TTC549 (cell line): ENCODE measurements at regions not wholly inside any gene's neighbourhood (a gene's known extent, or its start where the extent isn't known, plus 50 kb on each side); places are given as distances from the start of the nearest gene placed in this dataset.

Source experiments
- FAIRE-seq: peaks from 2 replicates; lab custom pipeline; 2012; peaks lifted over from hg19 to GRCh38; lab: Jason Lieb, UNC

DNA sequence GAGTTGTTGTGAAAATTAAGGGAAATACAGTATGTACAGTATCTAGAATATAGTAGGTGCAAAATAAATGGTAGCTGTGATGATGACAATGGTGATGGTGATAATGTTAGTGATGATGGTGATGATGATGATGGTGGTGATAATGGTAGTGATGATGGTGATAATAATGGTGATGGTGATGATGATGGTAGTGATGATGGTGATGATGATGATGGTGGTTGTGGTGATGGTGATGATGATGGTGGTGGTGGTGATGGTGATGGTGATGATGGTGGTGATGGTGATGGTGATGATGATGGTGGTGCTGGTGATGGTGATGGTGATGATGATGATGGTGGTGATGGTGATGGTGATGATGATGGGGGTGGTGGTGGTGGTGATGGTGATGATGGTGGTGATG lies 91.3 kb upstream of the FOXF1 start:
- FAIRE-seq, result no peak

DNA sequence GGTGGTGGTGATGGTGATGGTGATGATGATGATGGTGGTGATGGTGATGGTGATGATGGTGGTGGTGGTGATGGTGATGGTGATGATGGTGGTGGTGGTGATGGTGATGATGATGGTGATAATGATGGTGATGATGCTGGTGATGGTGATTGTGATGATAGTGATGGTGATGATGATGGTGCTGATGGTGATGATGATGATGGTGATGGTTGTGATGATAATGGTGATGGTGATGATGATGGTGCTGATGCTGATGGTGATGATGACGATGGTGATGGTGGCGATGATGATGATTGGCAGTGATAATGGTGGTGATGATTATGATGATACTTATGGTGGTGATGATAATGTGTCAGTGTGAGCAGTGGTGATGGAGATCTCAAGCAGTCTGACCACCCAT lies 90.8 kb upstream of the FOXF1 start:
- no peak for FAIRE-seq

DNA sequence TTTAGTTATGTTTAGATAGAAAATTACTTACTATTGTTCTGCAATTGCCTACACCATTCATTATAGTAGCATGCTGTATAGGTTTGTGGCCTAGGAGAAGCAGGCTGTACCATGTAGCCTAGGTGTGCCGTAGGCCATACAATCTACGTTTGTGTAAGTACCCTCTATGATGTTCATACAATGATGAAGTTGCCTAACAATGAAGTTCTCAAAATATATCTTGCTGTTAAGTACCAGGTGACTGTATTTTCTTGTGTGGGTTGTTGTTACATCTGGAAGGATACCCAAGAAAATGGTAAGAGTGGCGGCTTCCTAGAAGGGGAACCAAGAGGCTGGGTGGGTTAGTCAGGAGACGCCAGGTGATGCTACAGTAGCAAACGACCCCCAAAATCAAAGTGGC lies 88.3 kb upstream of the FOXF1 start:
- FAIRE-seq, result no peak

DNA sequence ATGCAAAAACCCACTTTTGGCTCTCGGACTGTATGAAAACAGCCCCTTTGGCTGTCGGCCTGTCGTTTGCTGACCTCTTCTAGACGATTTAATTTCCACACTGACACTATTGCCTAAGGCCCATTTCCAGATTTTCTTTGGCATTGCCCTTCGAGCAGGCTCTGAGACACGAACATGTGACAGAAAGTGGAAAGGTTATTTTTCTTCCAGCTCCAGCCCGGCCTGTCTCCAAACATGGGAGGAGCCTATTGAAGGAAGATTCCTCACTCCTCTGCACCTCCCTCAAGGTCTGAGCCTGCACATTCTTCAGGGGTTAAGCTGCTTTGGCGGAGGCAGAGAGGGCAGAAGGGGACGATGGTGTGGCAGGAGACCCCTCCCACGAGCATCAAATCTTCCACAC lies 85.9 kb upstream of the FOXF1 start:
- no peak for FAIRE-seq

DNA sequence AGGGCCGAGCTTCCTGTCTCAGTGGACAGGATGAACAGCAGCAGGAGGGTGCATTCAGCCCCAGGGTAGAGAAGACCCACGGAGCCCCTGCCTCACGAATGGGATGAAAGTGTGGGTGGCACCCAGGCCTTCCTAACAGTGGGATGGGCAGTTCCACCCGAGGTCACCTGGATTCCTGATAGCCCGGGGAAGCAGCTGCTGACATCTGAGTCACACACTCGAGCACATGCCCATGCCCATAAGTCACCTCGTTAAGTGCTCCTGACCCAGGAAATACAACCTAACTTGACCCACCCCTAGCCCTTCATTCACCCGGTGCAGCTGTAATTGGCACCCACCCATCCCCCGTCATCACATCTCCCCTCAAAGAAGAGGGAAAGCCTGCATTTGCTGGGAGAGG lies 85.3 kb upstream of the FOXF1 start:
- no peak for FAIRE-seq

DNA sequence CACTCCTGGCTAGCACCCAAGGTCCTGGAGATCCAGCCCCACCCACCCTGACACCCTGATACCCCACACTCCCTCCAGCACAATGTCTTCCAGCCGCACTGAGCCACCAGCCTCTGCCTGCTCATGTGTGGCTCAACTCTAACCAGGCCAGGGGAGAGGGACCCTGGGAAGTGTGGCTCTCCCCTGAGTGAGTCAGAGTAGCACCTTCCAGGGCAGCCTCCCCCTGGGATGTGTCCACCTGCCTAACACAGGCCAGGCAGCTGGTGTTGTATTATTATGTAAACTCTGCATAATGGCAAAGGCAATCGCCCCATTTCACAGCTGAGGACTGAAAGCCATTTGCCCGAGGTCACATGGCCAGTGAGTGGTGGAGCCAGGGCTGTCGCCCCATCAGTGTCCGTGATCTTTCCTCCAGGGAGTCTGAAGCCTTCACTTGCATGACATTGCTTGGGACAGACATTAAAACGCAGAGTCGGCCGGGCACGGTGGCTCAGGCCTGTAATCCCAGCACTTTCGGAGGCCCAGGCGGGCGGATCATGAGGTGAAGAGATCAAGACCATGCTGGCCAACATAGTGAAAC lies 84.2 kb upstream of the FOXF1 start:
- FAIRE-seq, result no peak

DNA sequence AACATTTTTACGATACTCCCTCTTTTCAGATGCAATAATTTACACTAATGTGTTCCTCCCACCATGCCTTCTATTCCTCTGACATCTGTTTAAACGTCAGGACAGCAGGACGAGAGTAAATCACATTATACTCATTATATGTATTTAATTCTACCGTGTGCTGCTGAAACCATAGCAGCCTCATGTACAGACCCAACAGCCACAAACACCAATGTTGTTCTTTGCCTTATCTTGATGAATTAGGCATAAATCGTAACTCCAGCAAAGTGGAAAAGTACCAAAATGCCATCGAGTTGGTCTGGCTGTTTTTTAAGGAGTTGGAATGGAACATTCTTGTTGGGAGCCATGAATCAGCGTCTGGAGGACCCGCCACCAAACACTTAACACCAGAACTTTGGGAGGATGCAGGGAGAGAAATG lies 82.9 kb upstream of the FOXF1 start:
- FAIRE-seq, result no peak

DNA sequence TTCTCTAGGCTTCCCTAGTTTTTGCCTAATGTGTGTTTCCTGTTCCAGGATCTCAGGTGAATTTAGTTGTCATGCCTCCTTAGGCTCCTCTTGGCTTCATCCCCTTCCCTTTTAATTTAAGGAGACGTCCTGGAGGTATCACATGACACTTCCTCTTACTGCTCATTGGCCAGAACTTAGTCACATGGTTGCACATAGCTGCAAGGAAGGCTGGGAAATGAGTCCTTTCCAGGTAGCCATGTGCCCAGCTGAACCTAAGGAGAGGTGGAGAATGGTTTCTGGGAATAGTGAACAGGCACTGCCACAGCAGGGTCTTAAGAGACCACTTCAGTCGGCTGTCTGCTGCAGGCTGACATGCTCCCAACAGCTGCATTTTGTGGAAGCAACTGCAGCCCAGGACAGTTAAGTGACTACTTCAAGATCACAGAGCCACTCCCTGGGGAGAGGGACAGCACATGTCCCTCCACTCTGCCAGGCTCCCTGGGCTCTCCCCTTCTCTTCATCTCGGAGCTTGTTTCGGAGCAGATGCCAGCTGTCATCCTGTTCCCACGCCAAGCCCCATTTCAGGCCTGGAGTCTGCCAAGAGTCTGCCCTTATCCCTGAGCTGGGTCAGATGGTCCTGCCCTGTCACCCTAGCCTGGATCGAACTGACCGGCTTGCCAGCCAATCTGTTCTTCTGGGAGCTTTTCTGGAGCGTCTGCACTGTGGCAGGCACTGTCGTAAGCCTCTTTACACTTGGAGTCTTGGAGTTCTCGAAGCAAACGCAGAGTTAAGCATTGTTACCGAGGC lies 81.4 kb upstream of the FOXF1 start:
- FAIRE-seq, result no peak

DNA sequence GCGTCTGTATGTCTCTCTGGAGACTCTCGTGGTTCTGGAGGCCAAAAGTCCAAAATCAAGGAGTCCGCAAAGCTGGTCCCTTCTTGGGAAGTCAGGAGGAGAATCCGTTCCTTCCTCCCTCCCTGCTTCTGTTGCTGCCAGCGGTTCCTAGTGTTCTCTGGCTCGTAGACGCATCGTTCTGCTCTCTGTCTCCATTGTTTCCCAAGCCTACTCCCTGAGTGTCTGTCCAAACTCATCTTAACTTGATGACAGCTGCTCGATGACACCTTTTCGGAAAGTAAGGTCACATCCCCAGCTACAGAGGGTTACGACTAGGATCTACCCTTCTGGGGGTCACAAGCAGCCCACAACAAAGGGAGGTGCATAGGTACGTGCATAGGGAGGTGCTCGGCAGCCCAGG lies 80.7 kb upstream of the FOXF1 start:
- FAIRE-seq, result no peak

DNA sequence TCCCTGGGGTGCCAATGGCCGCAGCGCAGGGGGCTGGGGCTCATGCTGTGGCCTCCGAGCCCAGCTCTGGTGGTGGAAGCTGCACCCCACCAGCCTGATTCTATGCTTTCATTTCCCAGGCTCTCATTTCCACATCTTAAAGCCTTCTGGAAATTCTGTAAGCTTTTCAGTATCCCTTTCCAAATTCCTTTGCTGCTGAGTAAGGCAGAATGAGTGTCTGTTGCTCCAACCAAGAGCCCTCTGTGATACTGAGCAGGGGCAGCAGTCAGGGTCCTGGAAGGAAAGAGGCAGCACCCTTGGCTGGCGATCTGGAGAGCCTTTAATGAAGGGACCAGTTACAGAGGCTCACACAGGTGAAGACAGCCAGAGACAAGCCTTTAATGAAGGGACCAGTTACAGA lies 79.5 kb upstream of the FOXF1 start:
- FAIRE-seq, result no peak

DNA sequence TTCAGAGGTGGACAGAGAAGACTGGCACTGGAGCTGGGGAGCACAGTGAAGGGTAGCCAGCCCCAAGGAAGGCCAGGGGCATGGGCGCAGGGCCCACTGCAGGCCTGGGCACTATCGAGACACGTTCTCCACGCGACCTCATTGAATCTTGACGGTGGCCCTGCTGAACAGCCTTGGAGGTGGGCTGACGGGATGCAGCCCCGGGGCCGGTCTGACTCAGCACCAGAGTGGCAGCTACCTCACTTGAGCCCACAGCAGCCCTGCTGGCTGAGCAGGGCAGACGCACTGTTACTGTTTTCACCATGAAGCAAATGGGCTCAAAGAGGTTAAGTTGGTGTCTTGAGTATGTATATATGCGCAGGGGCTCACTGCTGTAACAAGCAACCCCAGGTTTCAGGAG lies 78.8 kb upstream of the FOXF1 start:
- no peak for FAIRE-seq

DNA sequence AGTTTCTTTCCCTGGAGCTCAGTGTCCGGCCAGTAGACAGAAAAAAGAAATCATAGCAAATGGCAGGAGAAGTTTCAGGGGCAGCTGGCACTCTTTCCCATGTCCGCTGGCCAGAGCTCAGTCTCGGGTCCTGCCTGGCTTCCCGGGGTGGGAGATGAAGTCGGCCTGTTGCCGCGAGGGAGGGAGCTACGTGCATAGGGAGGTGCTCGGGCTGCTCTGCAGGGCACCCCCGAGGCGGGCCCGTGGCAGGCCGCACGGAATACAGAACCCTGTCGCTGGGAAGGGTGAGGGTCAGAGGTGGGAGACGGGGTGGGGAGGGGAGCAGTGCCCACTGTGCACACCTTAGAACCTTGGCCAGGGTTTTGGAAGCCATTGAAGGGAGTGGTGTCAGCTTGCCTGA lies 78.3 kb upstream of the FOXF1 start:
- no peak for FAIRE-seq

DNA sequence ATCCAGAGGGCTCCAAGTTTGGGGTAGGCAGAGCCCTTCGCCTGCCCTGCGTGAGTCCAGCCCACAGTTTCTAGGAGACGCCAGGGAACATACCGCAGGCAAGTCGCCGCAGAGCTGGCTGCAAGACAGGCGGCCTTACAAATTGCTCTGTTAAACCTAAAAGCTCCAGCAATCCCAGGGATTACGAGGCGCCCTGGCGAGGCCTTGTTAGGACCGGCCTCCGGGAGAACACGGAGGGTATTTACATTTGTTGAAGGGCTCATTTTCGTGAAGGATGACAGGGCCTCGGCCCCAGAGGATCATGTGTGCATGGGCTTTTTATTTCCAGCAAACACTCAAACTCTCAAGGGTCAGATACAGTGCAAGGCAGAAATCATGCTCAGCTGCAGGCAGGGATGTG lies 77.6 kb upstream of the FOXF1 start:
- FAIRE-seq, result no peak

DNA sequence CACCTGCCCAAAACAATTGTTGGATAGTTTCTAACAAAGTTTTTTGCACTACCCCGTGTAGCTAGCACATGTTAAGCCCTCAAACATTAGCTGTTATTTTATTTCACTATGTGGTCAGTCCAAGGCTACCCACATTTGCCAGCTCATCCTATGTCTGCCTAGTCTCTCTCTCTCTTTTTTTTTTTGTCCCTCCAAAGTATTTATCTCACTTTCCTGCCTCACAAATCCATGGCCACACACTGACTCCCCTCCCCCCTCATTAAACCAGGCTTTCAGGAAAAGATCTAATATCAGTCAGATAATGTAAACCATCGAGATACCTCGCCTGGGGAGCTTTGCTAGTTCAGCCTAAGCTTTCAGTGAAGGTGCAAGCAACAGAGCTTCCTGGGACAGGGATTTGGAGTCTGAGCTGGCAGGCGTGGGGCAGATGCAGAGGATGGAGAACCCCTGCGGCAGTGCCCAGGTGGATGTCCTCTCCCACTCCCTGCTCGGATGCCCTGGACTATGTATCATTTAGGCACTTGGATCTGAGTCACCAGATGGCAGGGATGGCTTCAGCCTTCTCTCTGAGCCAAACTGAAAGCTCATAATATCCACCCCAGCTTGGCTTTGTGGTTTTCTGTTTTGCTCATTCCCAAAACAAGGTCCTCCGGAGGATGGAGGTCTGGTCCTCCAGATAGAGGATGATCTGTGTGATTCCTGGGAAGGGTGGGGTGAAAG lies 73.7 kb upstream of the FOXF1 start:
- FAIRE-seq, result no peak

DNA sequence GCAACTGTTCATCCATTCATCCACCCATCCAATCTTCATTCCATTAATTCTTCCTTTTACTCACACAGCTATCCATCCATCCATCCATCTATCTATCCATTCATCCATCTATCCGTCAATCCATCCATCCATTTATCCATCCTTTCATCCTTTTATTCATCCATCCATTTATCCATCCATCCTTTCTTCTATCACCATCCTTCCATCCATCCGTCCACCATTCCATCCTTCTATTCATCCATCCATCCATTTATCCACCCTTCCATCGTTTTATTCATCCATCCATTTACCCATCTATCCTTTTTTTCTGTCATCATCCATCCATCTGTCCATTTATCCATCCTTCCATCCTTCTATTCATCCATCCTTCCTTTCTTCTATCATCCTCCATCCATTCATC lies 73.0 kb upstream of the FOXF1 start:
- FAIRE-seq, result no peak

DNA sequence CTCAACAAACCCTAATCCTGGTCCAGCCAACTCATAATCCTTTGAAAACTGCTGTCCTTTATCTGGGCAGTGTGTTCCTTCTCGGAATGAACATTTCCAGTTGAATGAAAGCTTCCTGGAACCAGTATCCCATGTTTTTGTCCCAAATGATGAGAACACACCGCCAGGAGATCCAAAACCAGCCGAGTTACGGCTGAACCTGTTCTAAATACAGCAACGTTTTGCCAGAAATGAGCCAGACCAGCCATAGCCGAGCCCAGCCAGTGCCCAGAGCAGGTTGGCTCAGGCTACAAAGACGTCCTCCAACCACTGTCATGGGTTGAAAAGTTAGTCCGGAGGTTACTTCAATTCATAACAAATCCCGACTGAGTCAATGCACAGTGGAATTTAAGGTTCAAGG lies 67.6 kb upstream of the FOXF1 start:
- no peak for FAIRE-seq

DNA sequence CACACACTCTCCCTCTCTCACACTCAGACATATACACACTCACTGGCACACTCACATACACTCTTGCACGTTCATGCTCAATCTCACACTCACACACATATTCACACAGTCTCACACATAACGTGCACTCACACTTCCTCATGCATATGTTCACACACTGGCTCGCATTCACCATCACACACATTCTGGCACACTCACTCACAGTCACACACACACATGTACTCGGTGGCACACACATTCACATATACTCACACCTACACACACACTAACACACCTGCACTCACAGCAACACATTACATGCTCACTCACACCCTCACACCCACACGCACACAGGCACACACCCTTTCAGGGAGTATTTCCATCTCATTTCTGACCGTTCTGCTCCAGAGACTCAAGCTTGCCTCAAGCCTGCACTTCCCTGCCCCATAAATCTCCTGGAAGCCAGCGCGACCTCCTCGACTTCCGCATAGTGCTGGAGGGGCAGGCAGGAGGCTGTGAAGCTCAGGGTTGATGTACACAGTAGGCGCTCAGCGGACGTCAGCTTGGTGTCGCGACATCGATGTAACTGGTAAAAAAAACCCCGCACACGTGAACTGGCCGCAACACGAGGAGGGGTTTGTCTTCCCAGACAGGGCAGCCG lies 66.7 kb upstream of the FOXF1 start:
- no peak for FAIRE-seq

DNA sequence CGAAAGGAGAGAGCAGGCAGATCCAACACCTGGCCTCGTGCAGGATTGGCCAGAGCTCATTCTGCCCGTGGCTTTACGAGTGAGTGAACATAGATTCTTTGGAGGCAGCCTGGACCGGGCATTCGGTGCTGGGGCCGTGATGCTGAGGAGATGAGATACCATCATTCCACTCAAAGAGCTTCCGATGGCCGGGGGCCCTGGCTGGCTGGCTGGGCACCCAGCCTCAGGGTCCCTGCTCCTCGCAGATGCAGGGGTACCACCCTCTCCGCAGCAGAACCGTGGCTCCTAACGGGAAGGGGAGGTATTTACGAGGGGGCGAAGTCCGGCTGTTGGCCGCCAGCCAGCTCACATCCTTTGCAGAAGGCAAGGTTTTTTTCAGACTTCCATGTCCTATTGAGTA lies 66.1 kb upstream of the FOXF1 start:
- FAIRE-seq, result no peak

DNA sequence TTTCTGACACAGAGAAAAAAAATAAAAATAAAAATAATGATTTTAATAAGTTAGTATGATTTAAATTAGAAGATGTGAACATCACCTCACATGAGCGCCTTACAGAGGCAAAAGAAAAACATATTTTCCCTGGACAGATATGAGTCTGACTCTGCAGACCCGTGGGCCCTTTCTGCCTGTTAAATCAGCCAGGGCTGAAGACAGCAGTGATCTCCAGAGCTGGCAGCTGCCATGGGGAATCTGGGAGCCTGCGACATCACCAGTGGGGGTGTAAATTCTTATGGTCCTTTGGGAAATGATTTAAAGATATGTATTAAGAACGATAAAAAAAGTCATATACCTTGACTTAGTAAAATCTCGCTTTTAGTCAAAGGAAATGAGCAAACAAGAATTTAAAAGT lies 65.7 kb upstream of the FOXF1 start:
- FAIRE-seq, result no peak

DNA sequence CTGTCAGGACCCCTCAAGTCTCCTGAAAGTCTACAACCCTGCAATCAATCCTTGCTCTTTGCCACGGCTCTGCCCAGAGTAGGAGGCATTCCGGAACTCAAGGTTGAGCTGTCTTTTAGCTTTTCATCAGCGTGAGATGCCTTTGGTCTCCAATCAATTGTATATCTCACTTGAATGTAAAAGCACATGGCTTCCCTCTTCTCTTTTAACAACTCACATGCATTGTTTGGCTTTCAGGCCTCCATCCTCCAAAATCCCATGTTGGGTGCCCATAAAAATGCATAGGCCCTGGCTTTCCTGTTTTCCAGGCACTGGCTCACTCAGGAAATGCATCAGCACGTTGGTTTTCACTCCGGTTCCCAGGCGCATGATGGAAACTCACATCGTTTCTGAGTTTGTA lies 64.0 kb upstream of the FOXF1 start:
- FAIRE-seq, result no peak

DNA sequence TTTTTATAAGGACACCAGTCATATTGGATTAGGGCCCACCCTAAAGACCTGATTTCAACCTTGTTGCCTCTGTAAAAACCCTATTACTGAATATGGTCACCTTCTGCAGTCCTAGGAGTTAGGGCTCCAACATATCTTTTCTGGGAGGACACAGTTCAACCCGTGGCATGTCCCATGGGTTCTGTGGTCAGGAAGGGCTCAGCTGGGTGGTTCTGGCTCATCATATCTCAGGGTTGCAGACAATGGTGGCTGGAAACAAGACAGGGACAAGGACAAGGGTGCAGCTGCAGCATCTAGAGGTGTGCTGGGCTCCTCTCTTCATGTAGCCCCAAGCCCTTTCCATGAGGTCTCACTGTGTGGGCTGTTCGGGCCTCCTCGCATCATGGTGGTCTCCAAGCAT lies 63.1 kb upstream of the FOXF1 start:
- FAIRE-seq, result no peak

DNA sequence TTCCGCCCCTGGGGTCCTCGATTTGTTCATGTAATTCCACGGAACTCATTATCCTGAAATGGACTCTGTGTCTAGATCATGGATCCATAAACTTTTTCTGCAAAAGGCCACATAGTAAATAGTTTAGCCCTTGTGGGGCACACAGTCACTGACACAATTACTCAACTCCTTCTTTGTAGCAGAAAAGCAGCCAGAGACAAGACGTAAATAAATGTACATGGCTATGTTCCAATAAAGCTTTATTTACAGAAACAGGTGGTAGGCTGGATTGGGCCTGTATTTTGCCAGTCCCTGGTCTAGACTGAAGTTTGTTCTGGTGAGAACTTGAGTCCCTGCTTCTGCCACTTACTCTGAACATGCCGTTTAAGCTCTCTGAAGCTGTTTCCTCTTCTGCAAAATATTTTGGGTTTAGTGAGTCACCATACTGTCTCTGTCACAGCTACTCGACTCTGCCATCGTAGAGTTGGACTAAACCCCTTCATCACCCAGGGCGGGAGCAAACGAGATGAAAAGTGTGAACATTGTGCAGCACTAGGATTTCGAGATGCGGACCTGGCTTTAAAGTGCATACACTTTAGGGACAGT lies 61.9 kb upstream of the FOXF1 start:
- FAIRE-seq, result no peak
